Adrenal gland (tissue), 5 donors: ENCODE measurements at regions not wholly inside any gene's neighbourhood (a gene's known extent, or its start where the extent isn't known, plus 50 kb on each side); places are given as distances from the start of the nearest gene placed in this dataset.

Source experiments
- POLR2A ChIP-seq, 2 donors: fragments of 450-650 bp; IDR thresholded peaks; one replicate each; pipeline ENCODE4 v1.6.1; 2017; ENCODE audit warnings: antibody characterized with exemption in 2 of 2, mild to moderate bottlenecking in 2 of 2, moderate library complexity in 1 of 2
- TF ChIP-seq, protein P1 (sequence below), 6 experiments: fragments of 450-650 bp in 4 of 6; fragments of 200-600 bp in 2 of 6; sonication (generic) in 1 of 6; IDR thresholded peaks; 1 replicate in 5 of 6; 2 replicates in 1 of 6; pipeline versions ENCODE4 v1.5.1 to v1.8.0; 2016 to 2021; ENCODE audit warnings: antibody characterized with exemption in 6 of 6, mild to moderate bottlenecking in 2 of 6, moderate library complexity in 1 of 6
- donor health status: DM: no; HTN: no; CAD: no.

DNA sequence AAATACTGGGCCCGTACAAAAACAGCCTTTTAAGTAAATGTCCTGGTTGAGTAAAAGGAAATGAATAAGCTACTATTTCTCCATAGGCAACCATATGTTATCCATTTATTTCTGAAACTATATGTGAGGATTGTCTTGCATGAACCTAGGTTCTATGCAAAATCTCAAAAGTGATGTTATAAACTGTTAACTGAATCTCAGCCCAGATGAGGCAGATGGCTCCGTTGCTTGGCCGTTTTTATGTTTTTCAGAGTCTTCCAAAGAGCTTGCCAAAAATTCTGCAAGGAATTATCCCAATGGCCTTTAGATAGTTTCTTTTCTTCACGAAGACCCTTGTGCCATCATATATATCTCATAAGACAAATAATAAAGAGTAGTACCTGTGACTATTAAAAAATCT lies 1669.5 kb upstream of the DDX18 start:
- TF ChIP-seq, protein P1, sequence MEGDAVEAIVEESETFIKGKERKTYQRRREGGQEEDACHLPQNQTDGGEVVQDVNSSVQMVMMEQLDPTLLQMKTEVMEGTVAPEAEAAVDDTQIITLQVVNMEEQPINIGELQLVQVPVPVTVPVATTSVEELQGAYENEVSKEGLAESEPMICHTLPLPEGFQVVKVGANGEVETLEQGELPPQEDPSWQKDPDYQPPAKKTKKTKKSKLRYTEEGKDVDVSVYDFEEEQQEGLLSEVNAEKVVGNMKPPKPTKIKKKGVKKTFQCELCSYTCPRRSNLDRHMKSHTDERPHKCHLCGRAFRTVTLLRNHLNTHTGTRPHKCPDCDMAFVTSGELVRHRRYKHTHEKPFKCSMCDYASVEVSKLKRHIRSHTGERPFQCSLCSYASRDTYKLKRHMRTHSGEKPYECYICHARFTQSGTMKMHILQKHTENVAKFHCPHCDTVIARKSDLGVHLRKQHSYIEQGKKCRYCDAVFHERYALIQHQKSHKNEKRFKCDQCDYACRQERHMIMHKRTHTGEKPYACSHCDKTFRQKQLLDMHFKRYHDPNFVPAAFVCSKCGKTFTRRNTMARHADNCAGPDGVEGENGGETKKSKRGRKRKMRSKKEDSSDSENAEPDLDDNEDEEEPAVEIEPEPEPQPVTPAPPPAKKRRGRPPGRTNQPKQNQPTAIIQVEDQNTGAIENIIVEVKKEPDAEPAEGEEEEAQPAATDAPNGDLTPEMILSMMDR (IDR thresholded peaks at IDR 0.05), result no peak
- no peak for TF ChIP-seq POLR2A (IDR thresholded peaks at IDR 0.05)
